ENCODE measurements at regions not wholly inside any gene's neighbourhood (a gene's known extent, or its start where the extent isn't known, plus 50 kb on each side); places are given as distances from the start of the nearest gene placed in this dataset.

DNA sequence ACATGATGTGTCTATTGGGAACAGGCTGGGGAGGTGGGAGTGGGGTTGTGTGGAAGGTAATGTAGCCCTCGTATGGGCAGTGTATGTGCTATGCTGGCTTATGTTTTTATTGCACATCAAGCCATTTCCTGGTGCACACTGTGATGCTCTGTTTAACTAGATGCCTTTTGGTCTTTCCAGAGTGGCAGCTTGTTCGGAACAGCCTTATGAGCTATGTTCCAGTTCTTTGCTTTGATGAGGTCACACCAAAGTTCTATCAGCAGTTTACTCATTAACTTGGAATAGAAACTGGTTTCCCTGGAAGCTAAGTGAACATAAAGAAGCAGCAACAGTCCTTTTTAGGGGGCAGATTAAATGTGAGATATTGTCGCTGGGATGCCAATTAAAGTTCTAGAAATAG, 133.9 kb downstream of the DIPK2A start:
- H3K27me3 ChIP-seq (ENCODE audit: control insufficient read depth in 1 of 2, insufficient read depth in 2 of 2, low read length in 2 of 2), result no peaks in the 10 kb centered on the region
- ChIA-PET CTCF (no interaction called here), POLR2A (no interaction called here)
- Mint-ChIP-seq H3K4me3 (no peak overlapping the region), H3K4me1 (ENCODE audit: low read depth) (no peaks in the 10 kb centered on the region), H3K9me3 (no peaks in the 10 kb centered on the region), H3K36me3 (ENCODE audit: low read depth) (no peaks in the 10 kb centered on the region), H3K27ac (no peak overlapping the region), H3K27me3 (peaks cover 7% of the 10 kb centered on the region)
- no peak overlapping the region for H3K4me3 ChIP-seq (ENCODE audit: low read length)
- H3K27ac ChIP-seq (ENCODE audit: low read depth in 1 of 2, low read length in 2 of 2), result no peak overlapping the region
- ATAC-seq (ENCODE audit: poor library complexity), result no peak
- no peaks in the 10 kb centered on the region for H3K9me3 ChIP-seq (ENCODE audit: control insufficient read depth in 1 of 2, insufficient read depth in 1 of 2, low read length in 2 of 2)
- no peak for DNase-seq
- H3K36me3 ChIP-seq (ENCODE audit: insufficient read depth, low read length), result no peaks in the 10 kb centered on the region
- TF ChIP-seq, protein P1, sequence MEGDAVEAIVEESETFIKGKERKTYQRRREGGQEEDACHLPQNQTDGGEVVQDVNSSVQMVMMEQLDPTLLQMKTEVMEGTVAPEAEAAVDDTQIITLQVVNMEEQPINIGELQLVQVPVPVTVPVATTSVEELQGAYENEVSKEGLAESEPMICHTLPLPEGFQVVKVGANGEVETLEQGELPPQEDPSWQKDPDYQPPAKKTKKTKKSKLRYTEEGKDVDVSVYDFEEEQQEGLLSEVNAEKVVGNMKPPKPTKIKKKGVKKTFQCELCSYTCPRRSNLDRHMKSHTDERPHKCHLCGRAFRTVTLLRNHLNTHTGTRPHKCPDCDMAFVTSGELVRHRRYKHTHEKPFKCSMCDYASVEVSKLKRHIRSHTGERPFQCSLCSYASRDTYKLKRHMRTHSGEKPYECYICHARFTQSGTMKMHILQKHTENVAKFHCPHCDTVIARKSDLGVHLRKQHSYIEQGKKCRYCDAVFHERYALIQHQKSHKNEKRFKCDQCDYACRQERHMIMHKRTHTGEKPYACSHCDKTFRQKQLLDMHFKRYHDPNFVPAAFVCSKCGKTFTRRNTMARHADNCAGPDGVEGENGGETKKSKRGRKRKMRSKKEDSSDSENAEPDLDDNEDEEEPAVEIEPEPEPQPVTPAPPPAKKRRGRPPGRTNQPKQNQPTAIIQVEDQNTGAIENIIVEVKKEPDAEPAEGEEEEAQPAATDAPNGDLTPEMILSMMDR (IDR thresholded peaks at IDR 0.05), result no peak
- no peaks in the 10 kb centered on the region for H3K4me1 ChIP-seq (ENCODE audit: insufficient read depth, low read length)
- intact Hi-C loops (cut with DNase I, micrococcal nuclease), result no loop called here

DNA sequence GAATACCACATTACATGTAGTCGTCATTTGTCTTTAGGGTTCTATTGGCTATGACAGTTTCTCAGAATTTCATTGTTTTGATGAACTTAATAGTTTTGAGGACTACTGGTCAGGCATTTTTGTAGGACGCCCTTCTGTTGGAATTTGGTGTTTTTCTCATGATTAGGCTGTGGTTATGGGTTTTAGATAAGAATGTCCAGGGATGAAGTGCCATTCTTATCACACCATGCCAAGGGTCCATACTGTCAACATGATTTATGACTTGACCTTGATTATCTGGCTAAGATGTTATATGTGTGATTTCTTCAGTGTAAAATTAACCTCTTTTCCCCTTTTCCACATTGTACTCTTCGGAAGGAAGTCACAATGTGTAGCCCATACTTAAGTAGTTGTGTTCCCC, 135.3 kb downstream of the DIPK2A start:
- H3K4me1 Mint-ChIP-seq (ENCODE audit: low read depth), result no peaks in the 10 kb centered on the region
- DNase-seq, result no peak
- TF ChIP-seq, protein P1 (IDR thresholded peaks at IDR 0.05), result no peak
- H3K9me3 Mint-ChIP-seq, result no peaks in the 10 kb centered on the region
- CTCF ChIA-PET, result no interaction called here
- intact Hi-C loops (cut with DNase I, micrococcal nuclease), result no loop called here
- H3K27ac Mint-ChIP-seq, result no peak overlapping the region
- H3K27ac ChIP-seq (ENCODE audit: low read depth in 1 of 2, low read length in 2 of 2), result no peak overlapping the region
- H3K4me3 ChIP-seq (ENCODE audit: low read length), result no peak overlapping the region
- no peaks in the 10 kb centered on the region for H3K9me3 ChIP-seq (ENCODE audit: control insufficient read depth in 1 of 2, insufficient read depth in 1 of 2, low read length in 2 of 2)
- H3K4me3 Mint-ChIP-seq, result no peak overlapping the region
- H3K36me3 Mint-ChIP-seq (ENCODE audit: low read depth), result no peaks in the 10 kb centered on the region
- POLR2A ChIA-PET, result no interaction called here
- H3K27me3 Mint-ChIP-seq, result peaks cover 7% of the 10 kb centered on the region
- no peaks in the 10 kb centered on the region for H3K36me3 ChIP-seq (ENCODE audit: insufficient read depth, low read length)
- no peaks in the 10 kb centered on the region for H3K27me3 ChIP-seq (ENCODE audit: control insufficient read depth in 1 of 2, insufficient read depth in 2 of 2, low read length in 2 of 2)
- no peak for ATAC-seq (ENCODE audit: poor library complexity)
- no peaks in the 10 kb centered on the region for H3K4me1 ChIP-seq (ENCODE audit: insufficient read depth, low read length)

DNA sequence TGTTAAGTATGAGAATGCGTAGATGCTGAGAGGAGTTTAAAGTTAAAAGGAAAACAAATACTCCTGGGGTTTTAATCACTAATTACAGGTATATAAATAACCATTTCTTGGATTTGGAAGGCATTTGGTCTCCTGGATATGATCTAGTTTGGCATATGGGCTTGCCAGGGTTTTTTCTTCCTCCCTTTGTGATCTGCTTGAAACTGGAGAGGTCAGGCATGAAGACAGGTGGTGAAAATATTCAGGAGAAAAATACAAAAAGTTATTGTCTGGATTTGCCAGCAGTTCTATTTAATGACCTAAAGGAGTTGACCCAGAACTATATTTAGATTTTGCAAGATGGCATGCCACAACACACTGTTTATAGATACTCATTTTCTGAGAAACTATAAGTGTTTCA, 136.3 kb downstream of the DIPK2A start:
- H3K27me3 Mint-ChIP-seq, result peaks cover 11% of the 10 kb centered on the region
- Histone ChIP-seq H3K4me1 (ENCODE audit: insufficient read depth, low read length) (no peaks in the 10 kb centered on the region), H3K36me3 (ENCODE audit: insufficient read depth, low read length) (no peaks in the 10 kb centered on the region), H3K4me3 (ENCODE audit: low read length) (no peak overlapping the region), H3K9me3 (ENCODE audit: control insufficient read depth in 1 of 2, insufficient read depth in 1 of 2, low read length in 2 of 2) (no peaks in the 10 kb centered on the region), H3K27me3 (ENCODE audit: control insufficient read depth in 1 of 2, insufficient read depth in 2 of 2, low read length in 2 of 2) (no peaks in the 10 kb centered on the region), H3K27ac (ENCODE audit: low read depth in 1 of 2, low read length in 2 of 2) (no peak overlapping the region)
- DNase-seq (no peak), ATAC-seq (ENCODE audit: poor library complexity) (no peak)
- ChIA-PET POLR2A (no interaction called here), CTCF (no interaction called here)
- H3K36me3 Mint-ChIP-seq (ENCODE audit: low read depth), result no peaks in the 10 kb centered on the region
- H3K9me3 Mint-ChIP-seq, result no peaks in the 10 kb centered on the region
- no peak overlapping the region for H3K27ac Mint-ChIP-seq
- H3K4me1 Mint-ChIP-seq (ENCODE audit: low read depth), result no peaks in the 10 kb centered on the region
- intact Hi-C loops (cut with DNase I, micrococcal nuclease), result no loop called here
- TF ChIP-seq, protein P1 (IDR thresholded peaks at IDR 0.05), result no peak
- H3K4me3 Mint-ChIP-seq, result no peak overlapping the region
